Mesendoderm (in vitro differentiated cells): ENCODE measurements at regions not wholly inside any gene's neighbourhood (a gene's known extent, or its start where the extent isn't known, plus 50 kb on each side); places are given as distances from the start of the nearest gene placed in this dataset.
A peak's percentile ranks its signal among the peaks of the same experiment; 100 is the strongest.

Experiments
- DNase-seq: peaks from one replicate; pipeline ENCODE4 v3.0.0; 2013
- H2AK5ac ChIP-seq: 2 replicates; pipeline ENCODE4 v1.6.1; 2013; ENCODE audit warnings: low read length, inconsistent platforms
- H2BK120ac ChIP-seq: 2 replicates; pipeline ENCODE4 v1.6.1; 2013; ENCODE audit warnings: low read depth, mild to moderate bottlenecking, low read length, moderate library complexity, mixed read lengths
- H2BK15ac ChIP-seq: replicated peaks from 2 replicates; pipeline ENCODE4 v1.6.1; 2013; ENCODE audit warnings: low read depth, mild to moderate bottlenecking, moderate library complexity
- H2BK5ac ChIP-seq: 2 replicates; pipeline ENCODE4 v1.6.1; 2013; ENCODE audit warnings: low read length, inconsistent platforms
- H3K18ac ChIP-seq: 2 replicates; pipeline ENCODE4 v1.6.1; 2013; ENCODE audit warnings: mild to moderate bottlenecking, low read length, mixed read lengths
- H3K23ac ChIP-seq: one replicate; pipeline ENCODE4 v1.6.1; 2013; ENCODE audit warnings: low read length
- H3K27ac ChIP-seq: 2 replicates; pipeline ENCODE4 v1.5.1; 2013; ENCODE audit warnings: low read depth, mild to moderate bottlenecking, inconsistent platforms, low read length, moderate library complexity
- H3K27me3 ChIP-seq: 2 replicates; pipeline ENCODE4 v1.6.1; 2013; ENCODE audit warnings: low read length, control low read depth, mild to moderate bottlenecking, inconsistent platforms; ENCODE audit not compliant: insufficient read depth, poor library complexity
- H3K36me3 ChIP-seq: 2 replicates; pipeline ENCODE4 v1.6.1; 2013; ENCODE audit warnings: low read length, inconsistent platforms; ENCODE audit not compliant: control insufficient read depth, insufficient read depth
- H3K4ac ChIP-seq: one replicate; pipeline ENCODE4 v1.6.1; 2013; ENCODE audit warnings: low read depth, mild to moderate bottlenecking, low read length, moderate library complexity
- H3K4me1 ChIP-seq: 2 replicates; pipeline ENCODE4 v1.6.1; 2013; ENCODE audit warnings: low read depth, low read length, inconsistent platforms; ENCODE audit not compliant: control insufficient read depth
- H3K4me2 ChIP-seq: 2 replicates; pipeline ENCODE4 v1.6.1; 2013; ENCODE audit warnings: low read length
- H3K4me3 ChIP-seq: 2 replicates; pipeline ENCODE4 v1.5.1; 2013; ENCODE audit warnings: mild to moderate bottlenecking, low read length
- H3K56ac ChIP-seq: one replicate; pipeline ENCODE4 v1.6.1; 2013; ENCODE audit warnings: low read length
- H3K79me1 ChIP-seq: 2 replicates; pipeline ENCODE4 v1.6.1; 2013; ENCODE audit warnings: low read length, inconsistent platforms
- H3K79me2 ChIP-seq: 2 replicates; pipeline ENCODE4 v1.6.1; 2013; ENCODE audit warnings: mild to moderate bottlenecking, low read length; ENCODE audit not compliant: control insufficient read depth, insufficient read depth
- H3K9ac ChIP-seq: 2 replicates; pipeline ENCODE4 v1.6.1; 2013; ENCODE audit warnings: low read length, inconsistent platforms
- H4K5ac ChIP-seq: one replicate; pipeline ENCODE4 v1.6.1; 2013; ENCODE audit warnings: low read length
- H4K8ac ChIP-seq: one replicate; pipeline ENCODE4 v1.6.1; 2013; ENCODE audit warnings: low read depth, mild to moderate bottlenecking, control low read depth, low read length, moderate library complexity
- WGBS: extraction: QIAGEN DNeasy Blood & Tissue Kit; methylation state at CpG from one replicate; pipeline ENCODE4 v1.1.7; 2013; ENCODE audit warnings: low lambda C conversion rate, missing lambda C conversion rate; ENCODE audit not compliant: insufficient coverage; ENCODE audit errors: extremely low coverage; 5-methylcytosine and 5-hydroxymethylcytosine counted together

DNA sequence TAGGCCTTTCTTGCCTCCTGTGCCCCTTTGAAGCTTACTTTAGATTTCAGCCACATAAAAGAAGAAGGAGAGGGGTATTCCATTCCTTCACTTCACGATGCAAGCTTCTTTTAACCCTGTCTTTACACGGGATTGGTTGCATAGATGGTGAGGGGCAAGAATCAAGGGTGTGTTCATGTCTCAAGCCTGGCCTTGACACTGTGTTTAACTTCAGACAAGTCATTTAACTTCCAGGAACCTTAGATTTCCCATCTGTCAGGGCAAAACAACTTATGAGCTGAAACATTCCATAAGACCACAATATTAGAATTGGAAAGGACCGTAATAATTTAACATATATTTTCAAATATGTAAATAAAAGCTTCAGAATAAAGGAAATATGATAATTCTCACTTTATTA lies 344.5 kb downstream of the MFSD1 start:
- no peak overlapping the region for H3K27ac ChIP-seq
- H3K79me1 ChIP-seq: no peaks in the 10 kb centered on the region

DNA sequence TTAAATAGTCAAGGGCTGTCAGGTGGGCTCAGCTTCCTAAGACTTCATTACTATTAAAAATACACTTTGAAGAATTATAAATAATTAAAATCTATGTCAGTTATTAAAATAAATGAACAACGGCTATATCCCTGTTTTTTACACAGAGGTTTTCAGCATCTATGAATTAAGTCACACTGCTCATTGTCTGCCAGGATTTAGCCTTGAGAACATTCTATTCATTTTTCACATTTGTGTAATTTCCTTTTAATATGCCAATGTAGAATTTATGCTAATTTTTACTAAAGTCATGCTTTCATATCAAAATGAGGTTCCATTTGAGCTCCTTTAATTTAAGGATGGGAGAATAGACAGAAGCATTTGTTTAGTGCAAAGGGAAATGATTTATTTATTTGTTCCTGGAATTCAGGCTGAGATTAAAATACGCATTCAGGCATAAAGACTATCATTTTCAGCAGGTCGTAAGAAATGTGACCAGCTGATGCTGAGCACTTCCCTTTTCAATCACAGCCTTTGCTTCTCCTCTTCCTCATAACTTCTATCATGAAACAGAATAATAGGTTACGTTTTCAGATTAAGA lies 345.1 kb downstream of the MFSD1 start:
- Histone ChIP-seq H2BK120ac (no peak overlapping the region), H3K4me2 (no peak overlapping the region), H3K27ac (no peak overlapping the region), H3K18ac (no peak overlapping the region), H3K4ac (no peak overlapping the region), H3K79me2 (no peaks in the 10 kb centered on the region), H4K5ac (no peak overlapping the region), H3K27me3 (no peaks in the 10 kb centered on the region), H3K23ac (no peak overlapping the region), H3K79me1 (no peaks in the 10 kb centered on the region), H2AK5ac (no peak overlapping the region), H4K8ac (no peak overlapping the region), H3K4me3 (no peak overlapping the region), H2BK15ac (no peak overlapping the region), H3K36me3 (no peaks in the 10 kb centered on the region), H3K4me1 (no peaks in the 10 kb centered on the region), H3K9ac (no peak overlapping the region), H3K56ac (no peak overlapping the region), H2BK5ac (no peak overlapping the region)
- DNase-seq: no peak
- no CpG with 5 or more reads among the region's 4 CpGs for WGBS

More for the DNA sequence above, 344.5 kb downstream of the MFSD1 start:
- H2BK120ac ChIP-seq: no peak overlapping the region
- no peak overlapping the region for H3K4me2 ChIP-seq
- no peaks in the 10 kb centered on the region for H3K27me3 ChIP-seq
- no peak overlapping the region for H4K5ac ChIP-seq
- H3K4me3 ChIP-seq: no peak overlapping the region
- no CpG with 5 or more reads among the region's 3 CpGs for WGBS
- no peak overlapping the region for H2AK5ac ChIP-seq
- no peak for DNase-seq
- H3K9ac ChIP-seq: no peak overlapping the region
- no peak overlapping the region for H3K18ac ChIP-seq
- H3K56ac ChIP-seq: no peak overlapping the region
- no peaks in the 10 kb centered on the region for H3K36me3 ChIP-seq
- no peaks in the 10 kb centered on the region for H3K4me1 ChIP-seq
- no peak overlapping the region for H3K23ac ChIP-seq
- H2BK5ac ChIP-seq: no peak overlapping the region
- no peak overlapping the region for H3K4ac ChIP-seq
- no peak overlapping the region for H4K8ac ChIP-seq
- H3K79me2 ChIP-seq: no peaks in the 10 kb centered on the region
- H2BK15ac ChIP-seq: no peak overlapping the region

DNA sequence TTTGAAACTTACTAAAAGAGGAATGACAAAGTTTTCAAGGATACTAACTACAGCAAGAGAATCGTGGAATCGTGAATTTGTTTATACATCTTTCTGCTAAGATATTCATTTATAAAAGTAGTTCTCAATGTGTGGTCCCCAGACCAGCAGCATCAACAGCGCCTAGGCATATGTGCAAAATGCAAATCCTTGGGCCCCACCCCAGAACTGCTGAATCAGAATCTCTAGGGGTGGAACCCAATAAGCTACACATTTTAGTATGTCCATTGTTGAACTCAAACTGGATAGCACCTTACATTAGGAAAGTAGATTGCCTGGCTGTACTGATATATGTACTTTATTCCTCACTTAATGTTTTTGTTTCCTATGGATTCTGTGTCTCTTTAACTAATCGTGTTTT lies 346.0 kb downstream of the MFSD1 start:
- Histone ChIP-seq H3K56ac (no peak overlapping the region), H3K23ac (no peak overlapping the region), H3K36me3 (no peaks in the 10 kb centered on the region), H3K4ac (no peak overlapping the region), H3K4me3 (no peak overlapping the region), H4K8ac (no peak overlapping the region), H3K79me2 (no peaks in the 10 kb centered on the region), H2BK15ac (no peak overlapping the region), H3K18ac (no peak overlapping the region), H3K9ac (no peak overlapping the region), H4K5ac (no peak overlapping the region), H3K4me2 (no peak overlapping the region), H3K27me3 (no peaks in the 10 kb centered on the region), H3K79me1 (no peaks in the 10 kb centered on the region), H2BK5ac (no peak overlapping the region), H3K4me1 (no peaks in the 10 kb centered on the region), H2BK120ac (no peak overlapping the region), H2AK5ac (no peak overlapping the region), H3K27ac (no peak overlapping the region)
- no CpG with 5 or more reads among the region's 4 CpGs for WGBS
- no peak for DNase-seq

DNA sequence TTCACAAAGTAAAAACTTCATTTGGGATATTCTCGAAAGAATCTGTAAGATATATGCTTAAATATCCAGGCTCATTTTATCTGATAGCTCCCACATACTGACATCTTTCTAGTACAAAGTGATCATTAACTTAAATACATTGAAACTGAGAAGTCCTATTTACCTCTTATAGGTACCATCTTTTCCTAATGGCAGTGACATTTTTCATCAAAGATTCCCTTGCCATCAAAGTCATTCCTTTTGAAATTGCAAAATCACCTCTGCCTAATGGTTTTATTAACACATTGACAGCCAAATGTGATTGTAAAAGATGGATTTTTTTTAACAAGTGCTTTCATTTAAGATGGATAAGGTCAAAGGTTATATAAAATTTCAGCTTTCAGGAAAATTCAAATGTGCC lies 346.6 kb downstream of the MFSD1 start:
- no peak for DNase-seq
- Histone ChIP-seq H3K36me3 (no peaks in the 10 kb centered on the region), H3K4me1 (no peaks in the 10 kb centered on the region), H3K79me1 (no peaks in the 10 kb centered on the region), H3K18ac (no peak overlapping the region), H4K5ac (no peak overlapping the region), H3K4me3 (no peak overlapping the region), H2BK5ac (no peak overlapping the region), H2BK120ac (no peak overlapping the region), H3K4me2 (no peak overlapping the region), H3K27ac (no peak overlapping the region), H3K27me3 (no peaks in the 10 kb centered on the region), H3K23ac (no peak overlapping the region), H3K56ac (no peak overlapping the region), H2AK5ac (no peak overlapping the region), H3K9ac (no peak overlapping the region), H3K79me2 (no peaks in the 10 kb centered on the region), H2BK15ac (no peak overlapping the region), H4K8ac (no peak overlapping the region), H3K4ac (no peak overlapping the region)
- no CpG with 5 or more reads among the region's 1 CpG for WGBS

DNA sequence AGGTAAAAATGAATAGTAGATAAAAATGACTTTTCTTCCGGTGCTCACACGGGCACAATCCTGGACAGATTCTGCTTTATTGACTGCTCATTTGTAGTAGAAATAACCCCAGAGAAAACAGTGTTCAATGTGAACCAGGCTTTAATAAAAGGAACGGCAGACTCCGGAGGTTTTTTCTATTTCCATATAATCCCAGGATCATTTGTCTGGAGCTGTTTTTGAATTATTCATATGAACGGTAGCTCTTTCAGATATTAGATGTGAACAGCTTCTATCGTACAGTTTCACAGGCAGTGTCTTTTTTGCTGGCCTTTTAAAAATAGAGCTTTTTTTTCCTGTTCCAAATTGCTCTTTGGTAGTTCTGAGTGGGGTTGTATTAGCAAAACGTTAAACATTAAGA lies 347.3 kb downstream of the MFSD1 start:
- Histone ChIP-seq H3K4me2 (no peak overlapping the region), H2AK5ac (no peak overlapping the region), H3K56ac (no peak overlapping the region), H2BK120ac (no peak overlapping the region), H3K23ac (no peak overlapping the region), H3K27ac (no peak overlapping the region), H2BK15ac (no peak overlapping the region), H3K36me3 (no peaks in the 10 kb centered on the region), H3K9ac (no peak overlapping the region), H3K4ac (no peak overlapping the region), H3K79me2 (no peaks in the 10 kb centered on the region), H3K4me1 (no peaks in the 10 kb centered on the region), H4K8ac (no peak overlapping the region), H3K18ac (no peak overlapping the region), H4K5ac (no peak overlapping the region), H2BK5ac (no peak overlapping the region), H3K79me1 (no peaks in the 10 kb centered on the region), H3K27me3 (no peaks in the 10 kb centered on the region), H3K4me3 (no peak overlapping the region)
- no peak for DNase-seq
- no CpG with 5 or more reads among the region's 7 CpGs for WGBS

DNA sequence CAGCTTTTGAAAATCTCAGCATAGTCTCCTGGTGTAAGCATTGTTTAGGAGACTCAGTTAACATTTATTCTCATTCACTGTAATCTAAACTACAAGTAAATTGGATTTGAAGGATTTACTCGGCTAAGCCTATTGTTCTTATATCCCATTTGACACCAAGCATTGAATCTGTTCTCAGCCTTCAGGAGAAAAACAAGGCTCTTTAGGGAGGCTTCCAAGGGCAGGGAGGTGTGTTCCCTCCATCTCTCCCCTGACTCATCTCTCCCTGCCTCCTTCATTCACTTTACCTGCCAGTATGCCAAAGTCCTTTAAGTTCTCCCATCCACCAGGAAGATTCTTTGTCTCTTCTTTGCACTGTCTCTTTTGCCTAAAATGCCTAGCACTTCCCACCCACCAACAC lies 347.8 kb downstream of the MFSD1 start:
- DNase-seq: peak; percentile 57
- no peaks in the 10 kb centered on the region for H3K27me3 ChIP-seq
- WGBS: no CpG with 5 or more reads among the region's 1 CpG

More for the DNA sequence above, 347.8 kb downstream of the MFSD1 start:
- Histone ChIP-seq H4K8ac (no peak overlapping the region), H3K79me2 (no peaks in the 10 kb centered on the region), H2BK120ac (no peak overlapping the region), H3K4ac (no peak overlapping the region), H3K79me1 (no peaks in the 10 kb centered on the region), H3K9ac (no peak overlapping the region), H3K27ac (no peak overlapping the region), H3K4me3 (no peak overlapping the region), H3K23ac (no peak overlapping the region), H3K4me2 (no peak overlapping the region), H3K18ac (no peak overlapping the region), H3K36me3 (no peaks in the 10 kb centered on the region), H2BK5ac (no peak overlapping the region), H2BK15ac (no peak overlapping the region), H2AK5ac (no peak overlapping the region), H3K56ac (no peak overlapping the region), H3K4me1 (no peaks in the 10 kb centered on the region), H4K5ac (no peak overlapping the region)
